HCT116 (cell line): ENCODE measurements at regions not wholly inside any gene's neighbourhood (a gene's known extent, or its start where the extent isn't known, plus 50 kb on each side); places are given as distances from the start of the nearest gene placed in this dataset.
"Not testable (repeated sequence)": the region's sequence is repeated elsewhere in the genome, so short reads cannot be mapped to it uniquely, and the experiment has no call there.

Experiments used
- ATAC-seq: fragments of 200-7000 bp; cut with Tn5 transposase; 2 replicates; pipeline ENCODE4 v1.9.1; 2020; ENCODE audit warnings: mild to moderate bottlenecking, moderate library complexity
- BruUV-seq: library from RNA; stranded (reverse); fragments of 400-500 nt; replicated peaks from 2 replicates; lab custom pipeline; 2021; lab: Mats Ljungman, UMichigan
- CTCF ChIA-PET: fragments of 300-600 bp; sonication (Branson Sonifier 250); formaldehyde crosslinking; loops from one replicate; lab custom pipeline; 2021; ENCODE audit warnings: antibody characterized with exemption; lab: Charles Lee
- POLR2A ChIA-PET: fragments of 300-600, 350-600 bp; sonication (Branson Sonifier 250); formaldehyde crosslinking; loops from one replicate; lab custom pipeline; 2021; ENCODE audit warnings: antibody characterized with exemption; lab: Charles Lee
- RAD21 ChIA-PET, 2 experiments: fragments of 300-600 bp; sonication (Branson Sonifier 250); formaldehyde crosslinking; loops; one replicate each; lab custom pipeline; 2023; ENCODE audit warnings: low total read pairs in 2 of 2; ENCODE audit not compliant: uncharacterized antibody in 2 of 2, unreplicated experiment in 2 of 2, low non-redundant PET in 1 of 2; lab: Charles Lee
- DNase-seq: peaks from one replicate; pipeline ENCODE4 v3.0.0-alpha.2; 2010; ENCODE audit warnings: low read depth, low spot score
- H2AFZ ChIP-seq: fragments of 200-600 bp; shearing (Covaris generic), sonication (generic); 2 replicates; pipeline ENCODE4 v1.6.1; 2017; ENCODE audit warnings: low read depth, mixed run types, mixed read lengths, antibody characterized with exemption, low read length; ENCODE audit not compliant: poor library complexity, severe bottlenecking
- H3K27ac ChIP-seq: 2 replicates; pipeline ENCODE4 v1.5.1; 2012; ENCODE audit warnings: low read depth, low read length
- H3K27me3 ChIP-seq: fragments of 200-600 bp; sonication (generic); 2 replicates; pipeline ENCODE4 v1.6.1; 2016; ENCODE audit warnings: mixed run types, low read length, mixed read lengths; ENCODE audit not compliant: insufficient read depth
- H3K36me3 ChIP-seq, 2 experiments: fragments of 200-500 bp in 1 of 2; fragments of 200-600 bp in 1 of 2; sonication (Bioruptor generic) in 1 of 2; sonication (generic) in 1 of 2; 2 replicates each; pipeline versions ENCODE4 v1.5.1 to v1.6.1; 2014 to 2016; ENCODE audit warnings: low read length in 2 of 2, inconsistent platforms in 1 of 2, mixed read lengths in 1 of 2, mixed run types in 1 of 2; ENCODE audit not compliant: insufficient read depth in 2 of 2, control insufficient read depth in 1 of 2
- H3K4me1 ChIP-seq, 2 experiments: fragments of 200-600 bp in 1 of 2; sonication (generic) in 1 of 2; 2 replicates each; pipeline versions ENCODE4 v1.5.1 to v1.6.1; 2012 to 2017; ENCODE audit warnings: low read length in 2 of 2, inconsistent platforms in 1 of 2, mild to moderate bottlenecking in 1 of 2, mixed read lengths in 1 of 2, mixed run types in 1 of 2, moderate library complexity in 1 of 2; ENCODE audit not compliant: insufficient read depth in 2 of 2, control insufficient read depth in 1 of 2
- H3K4me2 ChIP-seq: fragments of 200-600 bp; sonication (generic); 2 replicates; pipeline ENCODE4 v1.6.1; 2017; ENCODE audit warnings: mixed run types, low read length, mixed read lengths
- H3K4me3 ChIP-seq, 2 experiments: fragments of 200-600 bp in 1 of 2; sonication (generic) in 1 of 2; replicated peaks in 1 of 2; 2 replicates each; pipeline ENCODE4 v1.5.1; 2011 to 2016; ENCODE audit warnings: low read length in 2 of 2, control low read depth in 1 of 2, low read depth in 1 of 2, mild to moderate bottlenecking in 1 of 2, mixed read lengths in 1 of 2, mixed run types in 1 of 2
- H3K79me2 ChIP-seq: fragments of 200-600 bp; sonication (generic); 2 replicates; pipeline ENCODE4 v1.6.1; 2017; ENCODE audit warnings: mild to moderate bottlenecking, mixed run types, low read length, moderate library complexity, mixed read lengths; ENCODE audit not compliant: insufficient read depth
- H3K9ac ChIP-seq: fragments of 200-600 bp; sonication (generic); 2 replicates; pipeline ENCODE4 v1.6.1; 2016; ENCODE audit warnings: low read length, mixed read lengths
- H3K9me2 ChIP-seq: fragments of 200-600 bp; sonication (generic), shearing (Covaris generic); 2 replicates; pipeline ENCODE4 v1.6.1; 2017; ENCODE audit warnings: mixed run types, mild to moderate bottlenecking, moderate library complexity; ENCODE audit not compliant: insufficient read depth
- H3K9me3 ChIP-seq, 2 experiments: fragments of 200-500 bp in 1 of 2; fragments of 200-600 bp in 1 of 2; sonication (Bioruptor generic) in 1 of 2; sonication (generic) in 1 of 2; 2 replicates each; pipeline ENCODE4 v1.6.1; 2014 to 2017; ENCODE audit warnings: low read length in 2 of 2, mixed read lengths in 2 of 2, inconsistent platforms in 1 of 2, low read depth in 1 of 2, mild to moderate bottlenecking in 1 of 2, mixed run types in 1 of 2, moderate library complexity in 1 of 2; ENCODE audit not compliant: control insufficient read depth in 1 of 2, insufficient read depth in 1 of 2
- H4K20me1 ChIP-seq: fragments of 200-600 bp; sonication (generic), shearing (Covaris generic); 2 replicates; pipeline ENCODE4 v1.6.1; 2017; ENCODE audit warnings: mixed run types, mild to moderate bottlenecking, moderate library complexity; ENCODE audit not compliant: insufficient read depth
- intact Hi-C: fragments of 100-400 bp; cut with micrococcal nuclease; formaldehyde crosslinking; loops from 2 replicates; pipeline ENCODE4 v1.10.0; 2022

GRCh38 chr17:26885244-26885970, 408.5 kb upstream of the WSB1 start:
- peak; percentile 16; the same call in 1 of the 2 replicates for ATAC-seq
- POLR2A ChIA-PET, H3K9ac ChIP-seq, H3K9me3 ChIP-seq, H4K20me1 ChIP-seq, intact Hi-C loops, DNase-seq, H3K36me3 ChIP-seq, H3K27me3 ChIP-seq, H3K4me1 ChIP-seq, H3K27ac ChIP-seq, H3K9me2 ChIP-seq, BruUV-seq, CTCF ChIA-PET, H3K4me2 ChIP-seq, RAD21 ChIA-PET, H3K4me3 ChIP-seq, H3K79me2 ChIP-seq, H2AFZ ChIP-seq: not testable (repeated sequence)
